Transverse colon (tissue), 4 donors: ENCODE measurements at regions not wholly inside any gene's neighbourhood (a gene's known extent, or its start where the extent isn't known, plus 50 kb on each side); places are given as distances from the start of the nearest gene placed in this dataset.

Experiments
- DNase-seq: peaks from one replicate; pipeline ENCODE4 v3.0.0-alpha.2; 2019
- H3K27ac ChIP-seq, 4 donors: fragments of 200-600 bp; sonication (generic); 2 replicates each; pipeline ENCODE4 v1.5.1; 2016 to 2018; ENCODE audit warnings: inconsistent platforms in 4 of 4
- H3K27me3 ChIP-seq: fragments of 200-600 bp; sonication (generic); 2 replicates; pipeline ENCODE4 v1.5.1; 2017; ENCODE audit warnings: inconsistent platforms
- H3K36me3 ChIP-seq, 4 donors: fragments of 200-600 bp; sonication (generic); 2 replicates each; pipeline ENCODE4 v1.5.1; 2017 to 2019; ENCODE audit warnings: inconsistent platforms in 4 of 4
- H3K4me1 ChIP-seq, 4 donors: fragments of 200-600 bp; sonication (generic); 2 replicates each; pipeline ENCODE4 v1.5.1; 2017 to 2020; ENCODE audit warnings: inconsistent platforms in 4 of 4
- H3K4me3 ChIP-seq, 4 donors: fragments of 200-600 bp; sonication (generic); 1 replicate in 1 of 4; 2 replicates in 3 of 4; pipeline versions ENCODE4 v1.5.1 to v1.6.1; 2017 to 2019; ENCODE audit warnings: inconsistent platforms in 4 of 4
- H3K9me3 ChIP-seq, 2 donors: fragments of 200-600 bp; sonication (generic); 2 replicates each; pipeline ENCODE4 v1.5.1; 2017 to 2019; ENCODE audit warnings: inconsistent platforms in 2 of 2
- EP300 ChIP-seq: sonication (generic); formaldehyde crosslinking; IDR thresholded peaks from one replicate; pipeline ENCODE4 v1.6.1; 2017; ENCODE audit warnings: antibody characterized with exemption, low read depth
- POLR2A ChIP-seq: fragments of 450-650 bp; IDR thresholded peaks from one replicate; pipeline ENCODE4 v1.6.1; 2016; ENCODE audit warnings: antibody characterized with exemption, mild to moderate bottlenecking, moderate library complexity
- POLR2AphosphoS5 ChIP-seq, 3 donors: sonication (generic); formaldehyde crosslinking; IDR thresholded peaks; one replicate each; pipeline ENCODE4 v1.6.1; 2016; ENCODE audit warnings: antibody characterized with exemption in 3 of 3
- WGBS, 2 donors: methylation state at CpG; one replicate each; pipeline ENCODE4 v1.1.5; 2018; ENCODE audit warnings: low coverage in 1 of 2; 5-methylcytosine and 5-hydroxymethylcytosine counted together
- in situ Hi-C, 4 donors: fragments of 200-750 bp; cut with MboI; loops; one replicate each; pipeline versions ENCODE4 v1.15.0 to v1.15.1; 2017; ENCODE audit warnings: low sequenced_read_pairs in 3 of 4, low pct_ligation_motif_present in 1 of 4, low pct_unique_long_range_greater_than_20kb in 1 of 4
- intact Hi-C: fragments of 100-400 bp; cut with DNase I; formaldehyde crosslinking; loops from one replicate; pipeline ENCODE4 v1.15.1; 2023; ENCODE audit warnings: low total_unique reads
- TF ChIP-seq, protein P1 (sequence below), 5 experiments: fragments of 200-600 bp in 3 of 5; fragments of 450-650 bp in 2 of 5; sonication (generic) in 3 of 5; IDR thresholded peaks; 1 replicate in 2 of 5; 2 replicates in 3 of 5; pipeline ENCODE4 v1.5.1; 2016 to 2017; ENCODE audit warnings: antibody characterized with exemption in 5 of 5, inconsistent platforms in 3 of 5, mild to moderate bottlenecking in 2 of 5, moderate library complexity in 1 of 5

DNA sequence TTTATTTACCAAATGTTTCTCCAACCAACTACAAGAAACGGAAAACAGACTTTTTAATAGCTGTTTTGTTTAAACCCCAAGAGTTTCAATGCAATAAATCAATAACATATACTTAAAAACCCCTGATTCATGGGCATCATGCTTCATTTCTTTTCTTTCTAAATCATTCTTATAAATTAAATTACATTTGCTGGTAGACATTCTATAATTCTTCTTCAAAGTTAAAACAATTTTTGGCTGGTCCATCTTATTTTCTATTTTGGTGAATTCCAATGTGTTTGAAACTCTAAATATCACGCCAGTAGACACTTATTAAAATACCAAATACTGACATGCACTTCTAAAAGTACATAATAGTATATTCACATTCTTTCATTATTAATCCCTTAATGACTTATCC is 408.6 kb downstream of the LIG4 start:
- no peak for DNase-seq
- in situ Hi-C loops = no loop called here
- no peaks in the 10 kb centered on the region for H3K9me3 ChIP-seq
- 59 to 69% methylated on average over 2 of the region's 2 CpGs for WGBS, 2 donors
- TF ChIP-seq, protein P1, sequence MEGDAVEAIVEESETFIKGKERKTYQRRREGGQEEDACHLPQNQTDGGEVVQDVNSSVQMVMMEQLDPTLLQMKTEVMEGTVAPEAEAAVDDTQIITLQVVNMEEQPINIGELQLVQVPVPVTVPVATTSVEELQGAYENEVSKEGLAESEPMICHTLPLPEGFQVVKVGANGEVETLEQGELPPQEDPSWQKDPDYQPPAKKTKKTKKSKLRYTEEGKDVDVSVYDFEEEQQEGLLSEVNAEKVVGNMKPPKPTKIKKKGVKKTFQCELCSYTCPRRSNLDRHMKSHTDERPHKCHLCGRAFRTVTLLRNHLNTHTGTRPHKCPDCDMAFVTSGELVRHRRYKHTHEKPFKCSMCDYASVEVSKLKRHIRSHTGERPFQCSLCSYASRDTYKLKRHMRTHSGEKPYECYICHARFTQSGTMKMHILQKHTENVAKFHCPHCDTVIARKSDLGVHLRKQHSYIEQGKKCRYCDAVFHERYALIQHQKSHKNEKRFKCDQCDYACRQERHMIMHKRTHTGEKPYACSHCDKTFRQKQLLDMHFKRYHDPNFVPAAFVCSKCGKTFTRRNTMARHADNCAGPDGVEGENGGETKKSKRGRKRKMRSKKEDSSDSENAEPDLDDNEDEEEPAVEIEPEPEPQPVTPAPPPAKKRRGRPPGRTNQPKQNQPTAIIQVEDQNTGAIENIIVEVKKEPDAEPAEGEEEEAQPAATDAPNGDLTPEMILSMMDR (IDR thresholded peaks at IDR 0.05) = no peak
- TF ChIP-seq POLR2AphosphoS5 (IDR thresholded peaks at IDR 0.05) (no peak), POLR2A (no peak), EP300 (no peak)
- no peaks in the 10 kb centered on the region for H3K36me3 ChIP-seq
- intact Hi-C loops = no loop called here
- no peak overlapping the region for H3K27ac ChIP-seq
- H3K4me3 ChIP-seq = no peak overlapping the region
- no peaks in the 10 kb centered on the region for H3K27me3 ChIP-seq
- H3K4me1 ChIP-seq = no peaks in the 10 kb centered on the region

DNA sequence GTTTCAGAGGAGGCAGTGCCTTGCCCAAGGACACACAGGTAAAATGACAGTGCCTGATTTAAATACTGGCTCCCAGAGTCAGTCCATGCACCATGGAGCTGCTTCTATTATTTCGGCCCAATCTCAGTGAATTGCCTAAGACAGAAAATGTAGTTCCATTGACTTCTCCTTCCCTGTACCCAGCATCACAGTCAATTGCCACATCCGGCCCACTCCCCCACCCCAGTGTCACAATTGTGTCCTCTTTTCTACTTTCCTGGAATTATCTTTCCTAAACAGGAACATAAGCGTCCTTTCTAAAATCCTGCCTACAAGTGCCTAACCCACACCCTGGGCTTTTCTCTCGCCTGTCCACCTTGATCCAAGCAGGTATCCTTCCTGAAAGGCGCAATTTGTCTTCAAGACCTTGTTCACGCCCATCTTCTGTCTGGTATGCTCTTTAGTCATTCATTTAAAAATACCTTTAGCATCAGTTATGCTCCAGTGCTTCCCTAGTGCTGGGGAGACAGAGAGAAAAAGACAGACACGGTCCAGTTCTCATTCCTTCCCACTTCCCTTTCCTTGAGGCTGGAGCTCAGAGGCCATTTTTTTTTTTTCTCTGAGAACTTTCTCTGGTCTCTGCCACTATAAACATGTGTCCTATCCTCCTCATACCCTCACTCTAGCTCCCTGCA is 411.4 kb downstream of the LIG4 start:
- no peak overlapping the region for H3K27ac ChIP-seq
- DNase-seq = no peak
- H3K36me3 ChIP-seq = no peaks in the 10 kb centered on the region
- no peaks in the 10 kb centered on the region for H3K27me3 ChIP-seq
- WGBS, 2 donors = 66 to 73% methylated on average over 7 of the region's 7 CpGs
- in situ Hi-C loops = no loop called here
- no peak overlapping the region for H3K4me3 ChIP-seq
- no peak for TF ChIP-seq EP300
- TF ChIP-seq, protein P1 (IDR thresholded peaks at IDR 0.05) = no peak
- TF ChIP-seq POLR2A = no peak
- TF ChIP-seq POLR2AphosphoS5 (IDR thresholded peaks at IDR 0.05) = no peak
- intact Hi-C loops = no loop called here
- no peaks in the 10 kb centered on the region for H3K4me1 ChIP-seq
- no peaks in the 10 kb centered on the region for H3K9me3 ChIP-seq

DNA sequence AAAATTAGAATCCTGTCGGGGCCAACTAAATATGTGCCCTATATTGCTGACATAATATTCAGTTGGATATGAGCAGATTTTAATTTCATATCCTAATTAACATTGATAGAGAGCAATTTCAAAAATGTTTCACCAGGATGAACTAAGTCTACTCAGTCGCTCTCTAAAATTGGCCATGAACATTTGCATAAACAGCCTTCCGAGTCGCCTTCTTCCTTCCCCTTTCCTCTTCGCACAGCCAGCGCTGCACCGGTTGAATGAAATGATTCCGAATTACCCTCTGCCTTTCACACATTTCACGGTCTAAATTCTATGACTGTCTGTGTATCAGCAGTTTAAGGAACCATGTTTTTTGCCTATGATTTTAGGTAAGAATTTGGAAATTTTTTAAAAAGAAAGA is 413.7 kb downstream of the LIG4 start:
- no peak overlapping the region for H3K4me3 ChIP-seq
- no peak for DNase-seq
- WGBS, 2 donors = 72 to 78% methylated on average over 9 of the region's 9 CpGs
- intact Hi-C loops = no loop called here
- H3K27me3 ChIP-seq = no peaks in the 10 kb centered on the region
- no peaks in the 10 kb centered on the region for H3K36me3 ChIP-seq
- TF ChIP-seq POLR2AphosphoS5 (IDR thresholded peaks at IDR 0.05) (no peak), EP300 (no peak), POLR2A (no peak)
- TF ChIP-seq, protein P1 (IDR thresholded peaks at IDR 0.05) = no peak
- no peaks in the 10 kb centered on the region for H3K4me1 ChIP-seq
- no peaks in the 10 kb centered on the region for H3K9me3 ChIP-seq
- H3K27ac ChIP-seq = no peak overlapping the region
- in situ Hi-C loops = no loop called here

DNA sequence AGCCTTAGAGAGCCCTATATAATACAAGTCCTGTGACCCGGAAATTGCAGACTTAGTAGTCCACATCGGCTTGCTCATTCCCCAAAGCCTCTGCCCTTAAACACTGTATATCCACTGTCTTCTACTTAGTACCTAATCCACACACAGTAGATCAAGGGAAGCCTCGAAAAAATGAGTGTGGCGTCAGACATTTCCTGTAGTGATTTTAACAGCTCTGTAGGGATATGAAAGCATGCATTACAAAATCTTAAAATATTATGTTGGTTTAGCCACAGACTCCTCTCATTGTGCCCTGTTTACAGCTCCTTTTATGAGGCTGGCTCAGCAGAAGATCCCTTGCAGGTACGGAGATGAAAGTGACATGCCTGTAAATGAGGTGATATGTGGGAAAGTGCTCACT is 416.3 kb downstream of the LIG4 start:
- intact Hi-C loops (no loop called here), in situ Hi-C loops (no loop called here)
- TF ChIP-seq POLR2A (no peak), EP300 (no peak), POLR2AphosphoS5 (IDR thresholded peaks at IDR 0.05) (no peak)
- TF ChIP-seq, protein P1 (IDR thresholded peaks at IDR 0.05) = no peak
- Histone ChIP-seq H3K4me1 (no peaks in the 10 kb centered on the region), H3K4me3 (no peak overlapping the region), H3K36me3 (no peaks in the 10 kb centered on the region), H3K27me3 (no peaks in the 10 kb centered on the region), H3K27ac (no peak overlapping the region), H3K9me3 (no peaks in the 10 kb centered on the region)
- no peak for DNase-seq
- WGBS, 2 donors = 27 to 35% methylated on average over 5 of the region's 5 CpGs
